ENCODE measurements at regions not wholly inside any gene's neighbourhood (a gene's known extent, or its start where the extent isn't known, plus 50 kb on each side); places are given as distances from the start of the nearest gene placed in this dataset.

DNA sequence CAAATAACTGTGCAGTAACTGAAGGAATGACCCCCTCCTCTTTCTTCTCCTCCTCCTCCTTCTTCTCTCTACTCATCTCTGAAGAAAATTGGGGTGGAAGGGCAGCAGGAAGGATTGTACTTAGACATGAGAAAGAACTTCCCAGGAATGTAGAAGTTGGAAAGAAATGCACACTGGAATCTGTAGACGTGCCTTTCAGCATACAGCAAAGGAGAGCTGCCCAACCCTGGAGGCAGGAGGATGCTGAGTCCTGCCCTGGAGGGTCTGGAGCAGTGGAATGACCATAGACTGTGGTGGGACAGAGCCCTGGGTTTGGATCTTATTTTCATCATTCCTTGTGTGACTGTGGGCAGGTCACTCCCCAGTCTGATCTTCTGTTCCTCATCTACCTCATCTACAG is 80.1 kb downstream of the PJA1 start:
- DNase-seq (ENCODE audit: low read depth in 1 of 2, low spot score in 1 of 2): no peak

DNA sequence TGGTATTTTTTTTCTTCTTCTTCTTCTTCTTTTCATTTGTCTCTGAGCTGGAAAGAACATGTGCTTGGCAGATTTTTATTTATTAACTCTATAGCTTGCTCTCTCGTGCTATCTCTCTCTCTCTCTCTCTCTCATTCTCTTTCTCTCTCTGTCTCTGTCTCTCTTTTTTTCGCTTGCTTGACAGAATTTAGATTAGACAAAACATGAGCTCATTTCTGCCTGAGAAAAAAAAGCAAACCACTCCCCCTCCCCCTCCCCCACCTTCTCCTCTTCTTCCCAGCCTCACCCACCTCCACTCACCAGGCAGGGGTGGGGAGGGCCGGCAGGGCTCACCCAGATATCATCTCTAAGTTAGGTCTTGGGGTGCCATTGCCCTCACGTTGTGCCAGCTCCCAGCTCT is 81.5 kb downstream of the PJA1 start:
- no peak for DNase-seq (ENCODE audit: low read depth in 1 of 2, low spot score in 1 of 2)

DNA sequence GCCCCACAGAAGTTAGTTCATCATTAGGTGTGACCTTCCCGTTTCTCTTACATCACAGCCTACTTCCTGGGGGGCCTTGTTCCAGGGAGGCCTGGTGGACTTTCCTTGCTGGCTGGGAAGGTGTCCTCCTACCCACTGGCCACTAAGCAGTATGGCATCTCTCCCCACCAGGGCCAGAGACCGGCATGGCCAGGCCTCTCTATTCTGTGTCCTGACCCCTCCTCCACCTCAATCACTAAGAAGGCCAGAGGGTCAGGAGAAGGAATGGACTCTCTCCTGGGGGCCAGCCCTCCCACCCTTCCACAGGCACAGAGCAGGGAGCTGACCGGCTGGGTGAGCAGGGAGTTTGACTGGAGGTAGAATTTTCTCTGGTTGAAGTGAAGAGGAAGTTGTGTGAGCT is 81.9 kb downstream of the PJA1 start:
- no peak for DNase-seq (ENCODE audit: low read depth in 1 of 2, low spot score in 1 of 2)

DNA sequence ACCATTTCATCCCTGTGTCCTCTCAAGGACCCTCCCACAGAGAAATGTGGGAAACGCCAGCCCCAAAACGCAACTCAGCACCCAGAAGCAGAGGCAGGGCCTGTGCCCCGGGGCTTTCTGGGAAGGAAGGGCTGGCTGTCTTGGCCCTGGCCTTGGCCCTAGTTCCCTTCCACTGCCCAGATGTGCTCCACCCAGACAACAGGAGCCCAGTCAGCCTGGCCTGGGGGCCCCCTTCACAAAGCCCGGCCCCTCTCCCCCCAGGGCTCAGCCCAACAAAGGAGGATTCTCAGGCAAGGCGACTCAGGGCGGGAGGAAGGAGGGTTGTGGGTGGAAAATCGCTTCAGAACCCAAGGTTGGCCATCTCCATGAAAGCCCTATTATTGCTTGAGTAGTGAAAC is 82.5 kb downstream of the PJA1 start:
- no peak for DNase-seq (ENCODE audit: low read depth in 1 of 2, low spot score in 1 of 2)

DNA sequence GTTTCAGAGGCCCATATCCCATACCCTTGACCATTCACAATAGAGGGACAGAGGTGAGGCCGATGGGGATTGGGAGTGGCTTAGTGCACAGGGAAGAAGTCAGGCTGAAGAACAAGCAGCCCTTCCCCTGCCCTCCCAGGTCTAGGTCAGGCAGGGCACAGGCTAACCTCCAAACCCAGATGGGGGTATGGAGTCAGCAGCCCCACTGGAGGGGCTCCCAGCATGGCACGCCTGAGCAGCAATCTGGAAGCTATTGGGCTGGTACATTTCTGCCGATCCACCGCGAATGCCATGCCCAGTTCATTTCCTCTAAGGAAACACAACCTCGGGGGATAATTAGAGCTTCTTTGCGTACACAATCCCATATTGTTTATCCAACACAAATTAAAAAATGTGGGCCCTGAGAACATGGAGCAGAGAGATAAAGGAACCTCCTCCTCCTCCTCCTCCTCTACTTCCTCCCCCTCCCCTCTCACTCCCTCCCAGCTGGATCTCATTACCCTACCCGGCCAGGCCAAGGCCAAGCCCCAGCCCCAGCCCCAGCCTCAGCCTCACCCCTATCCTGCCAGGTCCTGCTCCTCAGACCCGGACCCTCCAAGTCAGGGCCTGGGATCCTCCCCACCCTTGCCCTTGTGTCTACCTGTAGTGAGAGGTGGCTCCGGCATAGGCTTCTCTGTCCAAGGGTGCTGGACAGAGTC is 83.0 kb downstream of the PJA1 start:
- no peak for DNase-seq (ENCODE audit: low read depth in 1 of 2, low spot score in 1 of 2)

DNA sequence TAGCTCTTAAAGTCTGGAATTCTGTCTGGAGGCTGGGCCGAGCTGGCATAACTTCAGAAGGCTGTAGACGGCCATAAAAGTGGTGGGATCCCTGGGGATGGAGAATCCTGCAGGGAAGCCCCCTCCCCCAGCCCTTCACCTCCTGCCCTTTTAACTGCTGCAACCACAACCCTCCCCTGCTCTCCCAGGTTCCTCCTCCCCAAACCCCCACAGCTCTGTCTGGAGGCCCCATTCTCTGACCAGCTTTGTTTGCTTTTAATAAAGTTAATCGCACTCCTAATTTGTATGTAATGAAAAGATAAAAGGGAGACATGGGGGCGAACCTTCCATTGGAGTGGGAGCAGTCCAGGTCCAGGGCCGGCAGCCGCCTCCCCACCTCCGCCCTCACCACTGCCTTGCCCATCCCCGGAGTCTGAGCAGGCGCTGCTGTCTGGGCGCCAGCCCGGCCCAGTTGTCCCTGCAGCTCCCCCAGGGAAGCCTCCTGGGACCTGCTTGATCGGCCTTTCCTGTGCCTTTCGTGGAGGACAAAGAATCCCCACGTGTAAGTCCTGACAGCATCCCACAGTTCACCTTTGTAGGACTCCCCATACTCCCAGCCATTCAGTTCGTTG is 84.3 kb downstream of the PJA1 start:
- DNase-seq (ENCODE audit: low read depth in 1 of 2, low spot score in 1 of 2): no peak

DNA sequence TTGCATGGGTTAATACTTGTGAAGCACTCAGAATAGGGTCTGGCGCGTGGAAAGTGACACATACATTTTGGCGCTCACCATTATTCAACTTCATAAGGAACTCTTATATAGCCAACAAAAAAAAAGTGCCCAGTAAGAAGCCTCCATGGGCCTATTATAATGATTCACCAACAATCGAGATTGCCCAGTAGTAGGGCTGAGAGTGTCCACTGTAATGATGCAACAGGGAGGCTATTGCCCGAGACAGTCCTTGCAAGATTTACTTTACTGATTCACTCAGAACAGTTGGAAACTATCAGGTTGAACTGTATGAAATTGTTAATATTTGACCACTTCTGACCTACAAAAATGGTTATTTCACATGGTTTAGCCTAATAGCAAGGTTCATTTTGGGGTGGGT is 86.0 kb downstream of the PJA1 start:
- no peak for DNase-seq (ENCODE audit: low read depth in 1 of 2, low spot score in 1 of 2)

DNA sequence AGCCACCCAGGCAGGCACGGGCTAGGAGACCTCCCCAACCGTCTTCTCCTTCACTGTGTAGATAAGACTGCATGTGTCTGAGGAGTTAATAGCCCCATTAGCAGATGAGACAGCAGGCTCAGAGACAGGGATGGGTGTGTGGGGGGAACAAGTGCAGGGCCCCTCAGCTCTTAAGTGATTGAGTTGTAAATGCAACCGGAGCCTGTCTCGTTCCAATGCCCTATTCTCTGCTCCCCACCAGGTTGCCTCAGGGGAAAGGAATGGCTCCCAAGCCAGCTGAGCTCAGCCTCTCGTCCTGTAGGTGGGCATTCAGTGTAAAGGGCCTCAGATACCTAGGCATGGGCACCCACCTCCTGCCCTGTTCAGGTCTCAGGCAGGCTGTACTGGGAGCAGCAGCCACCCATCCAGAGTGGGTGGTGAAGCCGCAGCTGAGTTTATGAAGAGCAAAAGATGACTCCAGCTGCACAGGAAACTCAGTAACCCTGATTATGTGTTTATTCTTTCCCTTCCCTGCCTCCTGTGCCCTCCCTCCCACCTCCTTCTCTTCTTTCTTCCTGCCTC is 87.3 kb downstream of the PJA1 start:
- DNase-seq (ENCODE audit: low read depth in 1 of 2, low spot score in 1 of 2): no peak

DNA sequence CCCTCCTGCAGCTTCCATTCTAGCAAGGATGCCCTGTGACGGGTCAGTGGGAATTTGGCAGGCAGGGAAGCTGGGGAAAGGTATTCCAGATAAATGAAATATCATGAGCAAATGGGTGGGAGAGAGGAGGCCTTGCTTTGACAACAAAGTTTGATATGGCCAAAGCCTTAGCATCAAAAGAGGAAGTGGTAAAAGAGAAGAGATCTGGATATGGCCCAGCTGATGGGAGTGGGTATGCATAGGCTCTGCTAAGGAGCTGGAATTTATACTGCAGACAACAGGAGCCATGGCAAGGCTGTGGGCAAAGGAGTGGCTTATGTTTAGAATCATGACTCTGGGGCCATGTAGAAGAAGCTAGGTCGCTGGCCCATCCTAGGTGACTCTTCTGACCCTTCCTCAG is 89.2 kb downstream of the PJA1 start:
- no peak for DNase-seq (ENCODE audit: low read depth in 1 of 2, low spot score in 1 of 2)

DNA sequence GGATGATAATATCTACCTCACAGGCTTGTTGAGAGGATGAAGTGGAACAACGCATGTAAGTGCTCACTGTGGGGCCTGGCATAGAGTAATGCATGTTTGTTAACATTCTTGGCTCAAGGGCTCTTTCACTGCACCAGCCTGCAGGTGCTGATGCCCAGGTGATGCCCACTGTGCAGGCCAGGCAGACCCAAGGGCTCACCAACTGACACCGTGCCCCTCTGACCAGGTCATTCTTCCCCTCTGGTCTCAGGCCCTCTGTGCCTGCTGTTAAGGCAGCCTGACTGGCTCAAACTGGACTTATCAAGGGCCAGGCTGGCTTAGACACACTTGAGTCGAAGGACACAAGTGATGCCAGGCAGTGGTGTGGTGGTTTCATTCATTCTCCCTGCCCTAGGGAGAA is 90.5 kb downstream of the PJA1 start:
- no peak for DNase-seq (ENCODE audit: low read depth in 1 of 2, low spot score in 1 of 2)

DNA sequence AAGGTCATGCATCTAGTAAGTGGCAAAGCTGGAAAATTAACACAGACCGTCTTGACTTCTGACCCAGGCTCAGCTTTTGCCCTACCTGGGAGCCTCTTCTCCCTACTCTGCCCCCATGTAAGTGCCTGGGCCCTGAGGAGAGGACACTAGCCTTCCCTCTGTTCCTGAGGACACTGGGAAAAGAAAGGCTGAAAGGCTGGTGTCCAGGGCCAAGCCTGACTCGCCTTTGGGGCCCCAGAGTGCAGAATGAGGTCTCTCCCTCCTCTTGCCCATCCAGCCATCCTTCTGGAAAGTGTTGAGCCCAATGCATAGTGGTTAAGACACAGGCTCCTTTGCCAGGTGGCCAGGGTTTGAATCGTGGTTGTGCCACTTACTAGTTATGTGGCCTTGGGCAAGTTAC is 91.5 kb downstream of the PJA1 start:
- no peak for DNase-seq (ENCODE audit: low read depth in 1 of 2, low spot score in 1 of 2)

DNA sequence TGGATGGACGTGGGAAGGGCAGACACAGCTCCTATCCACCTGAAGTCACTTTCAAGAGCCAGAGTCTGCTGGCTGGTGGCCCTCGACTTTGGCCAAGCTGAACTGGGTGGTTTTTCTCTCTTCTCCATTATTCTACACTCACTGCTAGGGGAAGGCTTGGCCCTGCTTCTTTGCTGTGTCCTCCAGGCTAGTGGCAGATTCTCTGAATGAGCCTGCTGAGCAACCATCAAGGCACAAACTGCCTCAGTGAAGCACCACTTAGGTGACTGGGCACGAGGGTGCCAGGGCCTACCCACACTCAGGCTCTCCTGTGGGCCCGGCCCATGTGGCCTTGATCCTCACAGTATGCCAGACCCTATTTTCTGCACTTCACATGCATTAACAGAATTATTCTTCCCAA is 92.0 kb downstream of the PJA1 start:
- DNase-seq (ENCODE audit: low read depth in 1 of 2, low spot score in 1 of 2): no peak

DNA sequence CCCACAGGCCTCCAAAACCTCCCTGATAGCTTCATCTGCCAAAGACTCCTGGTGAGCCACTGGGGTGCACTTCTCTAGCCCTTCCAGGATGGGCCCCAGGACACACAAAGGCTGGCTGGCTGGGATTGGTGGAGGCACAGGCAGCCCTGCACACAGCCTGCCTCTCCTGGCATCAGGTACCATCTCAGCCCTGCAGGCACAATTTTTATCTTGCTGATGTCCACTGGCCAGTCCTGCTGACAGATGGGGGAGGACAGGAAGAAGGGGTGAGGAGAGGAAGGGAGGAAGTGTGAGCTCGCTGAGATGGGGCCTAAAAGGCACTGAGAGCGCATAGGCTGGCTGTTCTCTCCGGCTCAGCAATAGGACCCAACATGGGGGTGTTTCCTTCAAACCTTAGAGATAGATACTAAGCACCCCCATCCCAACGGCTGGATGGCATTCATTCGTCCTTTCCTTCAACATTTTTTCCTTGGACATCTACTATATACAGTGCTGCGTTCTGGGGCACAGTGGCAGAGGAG is 92.7 kb downstream of the PJA1 start:
- no peak for DNase-seq (ENCODE audit: low read depth in 1 of 2, low spot score in 1 of 2)

DNA sequence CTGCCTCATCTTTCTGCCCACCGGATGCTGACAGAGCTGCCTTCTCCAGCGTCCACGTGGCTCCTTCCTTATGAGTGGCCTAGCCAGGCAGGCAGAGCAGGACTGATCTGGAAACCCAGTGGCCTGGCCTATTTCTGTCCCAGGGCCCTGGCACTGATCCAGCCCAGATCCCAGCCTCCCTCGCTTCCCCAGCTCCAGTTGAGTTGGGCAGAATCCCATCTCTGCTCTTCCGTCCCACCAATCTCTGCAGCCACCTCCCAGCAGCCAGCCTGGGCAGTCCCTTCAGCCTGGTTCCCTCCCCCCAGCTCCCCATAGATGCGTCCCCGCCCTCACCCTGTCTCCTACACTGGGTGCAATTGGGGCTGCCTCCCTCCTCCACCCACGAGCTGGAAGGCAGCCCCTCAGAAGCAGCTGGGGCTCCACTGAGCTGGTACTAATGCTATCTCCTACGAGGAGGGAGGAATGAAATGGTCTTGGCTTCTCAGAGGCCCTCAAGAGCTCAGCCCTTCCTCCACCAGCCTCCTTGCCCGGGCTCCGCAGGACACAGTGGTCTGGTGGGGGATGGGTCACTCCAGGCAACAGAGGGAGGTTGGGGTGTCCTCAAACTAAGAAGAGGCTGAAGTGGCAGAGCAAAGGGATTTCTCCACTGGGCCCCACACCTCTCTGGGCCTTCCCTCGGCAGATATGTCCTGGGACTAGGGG is 94.2 kb downstream of the PJA1 start:
- no peak for DNase-seq (ENCODE audit: low read depth in 1 of 2, low spot score in 1 of 2)

DNA sequence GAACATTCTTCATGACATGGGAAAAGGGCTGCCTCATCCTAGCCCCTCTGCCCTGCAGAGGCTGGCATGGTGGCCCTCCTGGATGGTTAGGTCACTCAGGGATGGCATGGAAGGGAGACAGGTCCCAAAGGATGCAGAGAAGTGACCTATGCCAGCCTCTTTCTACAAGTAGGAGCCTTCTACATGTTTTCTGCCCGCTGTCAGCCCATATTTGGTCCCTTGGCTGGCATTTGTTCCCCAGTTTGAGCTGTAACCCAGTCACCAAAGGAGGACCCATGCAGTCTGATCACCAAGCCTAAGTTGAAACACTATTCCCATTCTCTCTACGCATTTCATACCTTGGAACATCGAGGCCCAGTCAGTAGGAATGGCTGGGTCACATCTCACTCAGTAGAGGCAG is 95.4 kb downstream of the PJA1 start:
- DNase-seq (ENCODE audit: low read depth in 1 of 2, low spot score in 1 of 2): no peak

DNA sequence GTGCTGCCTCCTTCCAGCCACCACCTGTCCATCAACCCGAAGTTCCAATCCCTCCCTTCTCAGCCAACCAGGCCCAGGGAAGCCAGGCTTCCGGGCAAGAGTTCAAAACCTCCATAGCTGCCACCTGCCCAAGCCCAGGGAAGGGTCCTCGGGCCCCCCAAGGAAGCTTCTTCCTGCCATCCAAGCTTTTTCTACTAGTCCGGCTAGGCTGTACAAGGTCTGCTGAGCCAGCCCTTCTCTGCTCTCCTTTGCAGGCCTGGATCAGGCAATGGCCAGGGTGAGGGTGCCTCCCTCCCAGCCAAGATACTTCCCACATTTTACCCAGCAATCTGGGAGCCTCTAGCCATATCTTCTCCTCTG is 96.2 kb downstream of the PJA1 start:
- DNase-seq (ENCODE audit: low read depth in 1 of 2, low spot score in 1 of 2): no peak

DNA sequence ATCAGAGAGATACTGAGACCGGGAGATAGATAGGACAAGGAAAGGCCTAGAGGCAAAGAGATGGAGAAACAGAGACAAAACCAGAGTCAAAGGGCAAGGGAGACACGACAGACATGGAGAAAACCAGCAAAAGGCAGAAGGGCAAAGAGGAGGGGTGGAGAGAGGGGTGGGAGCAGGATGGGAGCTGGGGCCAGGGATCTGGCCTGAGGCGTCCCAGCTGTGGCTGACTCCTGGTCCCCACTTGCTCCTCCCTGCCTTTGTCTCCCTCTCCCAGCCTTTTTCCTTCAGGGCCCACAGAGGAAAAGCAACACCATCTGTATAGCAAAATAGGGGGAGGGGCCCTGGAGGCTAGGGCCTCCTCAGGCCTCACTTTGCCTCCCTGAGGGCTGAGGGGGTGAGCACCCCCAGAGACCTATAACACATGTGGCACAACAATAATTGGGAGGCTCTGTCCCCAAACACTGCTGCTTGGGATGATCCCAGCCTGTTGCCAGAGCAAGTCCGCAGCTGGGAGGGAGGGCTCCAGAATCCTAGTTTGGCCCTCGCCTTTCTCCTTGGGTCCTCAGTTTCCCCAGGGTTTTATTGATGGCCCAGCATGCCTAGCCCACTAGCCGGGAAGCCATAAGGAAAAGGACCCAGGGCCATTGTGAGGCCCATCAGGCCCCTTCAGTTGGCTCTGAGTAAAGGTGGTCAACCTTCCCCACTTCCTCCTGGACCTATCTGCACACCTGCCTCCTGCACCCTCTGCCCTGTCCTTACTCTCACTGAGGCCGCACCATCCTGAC is 96.8 kb downstream of the PJA1 start:
- no peak for DNase-seq (ENCODE audit: low read depth in 1 of 2, low spot score in 1 of 2)

DNA sequence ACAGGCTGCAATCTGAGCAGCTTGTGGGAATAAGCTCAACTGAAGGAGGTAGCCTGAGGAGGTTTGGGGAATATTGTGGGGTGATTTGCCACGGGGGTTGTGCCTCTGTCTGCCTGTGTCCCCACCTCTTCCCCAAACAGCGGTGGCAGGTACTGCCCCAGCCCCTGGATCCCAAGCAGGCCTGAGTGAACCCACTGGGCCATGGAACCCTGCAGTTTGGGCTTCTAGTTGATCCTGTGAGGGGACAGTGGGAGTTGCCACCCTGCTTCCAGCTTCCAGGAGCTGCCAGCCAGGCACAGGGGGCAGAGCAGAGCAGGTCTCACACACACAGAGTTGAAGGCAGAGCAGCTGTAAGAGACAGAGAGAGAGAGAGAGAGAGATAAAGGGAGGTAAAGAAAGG is 97.4 kb downstream of the PJA1 start:
- no peak for DNase-seq (ENCODE audit: low read depth in 1 of 2, low spot score in 1 of 2)

DNA sequence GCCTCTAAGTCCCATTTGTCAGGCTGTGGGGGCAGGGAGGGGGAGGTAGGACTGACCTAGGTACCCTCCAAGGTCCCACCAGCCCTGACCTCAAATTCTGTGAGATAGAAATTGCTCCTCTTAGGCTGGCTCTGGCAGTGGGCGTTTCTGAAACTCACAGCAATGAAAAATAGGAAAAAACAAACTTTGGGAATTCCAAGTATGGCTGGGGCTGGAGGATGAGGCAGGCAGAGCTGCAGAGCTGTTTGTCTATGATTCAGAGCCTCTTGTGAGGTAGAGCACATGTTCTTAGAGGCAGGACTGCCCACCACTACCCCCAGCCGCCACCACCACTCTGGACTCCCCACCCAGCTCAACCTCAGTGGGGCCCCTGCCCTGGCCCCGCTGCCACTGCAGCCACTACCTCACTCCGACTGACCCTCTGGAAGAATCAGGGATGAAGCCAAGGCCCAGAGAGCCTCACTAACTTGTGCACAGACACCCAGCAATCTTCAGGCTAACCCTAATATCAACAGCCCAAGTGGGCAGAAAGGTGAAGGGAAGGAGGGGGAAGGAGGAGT is 98.2 kb downstream of the PJA1 start:
- DNase-seq (ENCODE audit: low read depth in 1 of 2, low spot score in 1 of 2): no peak

DNA sequence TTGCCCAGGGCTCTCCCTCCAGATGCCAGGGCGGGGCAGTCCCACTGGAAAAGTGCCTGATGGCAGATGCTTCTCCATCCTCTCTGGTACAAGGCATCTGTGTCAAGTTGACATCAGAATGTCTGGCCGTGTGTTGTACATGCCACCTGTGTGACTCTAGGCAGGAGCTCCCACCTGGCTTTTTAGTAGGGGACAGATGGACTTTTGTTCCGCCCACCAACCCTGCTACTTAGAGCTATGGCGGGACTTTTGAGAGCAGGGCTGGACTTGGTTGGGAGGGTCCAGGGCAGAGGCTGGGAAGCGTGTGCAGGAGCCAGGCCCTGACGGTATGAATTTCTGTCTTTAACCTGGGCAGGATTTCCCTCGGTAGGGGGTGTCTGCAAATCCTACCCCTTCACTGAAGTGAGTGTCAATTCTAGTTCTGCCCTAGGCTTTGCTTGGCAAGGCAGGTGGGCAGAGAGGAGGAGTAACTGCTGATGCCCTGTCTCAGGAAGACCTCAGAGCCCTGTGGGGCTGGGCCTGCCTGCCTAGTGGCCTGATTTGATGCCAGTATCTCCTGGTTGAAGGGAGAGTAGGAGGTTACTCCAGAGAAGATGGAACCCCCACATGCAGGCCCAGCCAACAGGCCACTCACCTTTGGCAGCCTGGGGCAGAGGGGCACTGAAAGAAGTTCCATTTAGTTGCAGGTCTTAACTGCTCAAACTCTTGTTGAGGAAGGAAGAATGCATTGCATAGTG is 99.1 kb downstream of the PJA1 start:
- no peak for DNase-seq (ENCODE audit: low read depth in 1 of 2, low spot score in 1 of 2)
